OCI-LY7 (cell line): ENCODE measurements at regions not wholly inside any gene's neighbourhood (a gene's known extent, or its start where the extent isn't known, plus 50 kb on each side); places are given as distances from the start of the nearest gene placed in this dataset.

ENCODE experiments used
- BruUV-seq: library from RNA; stranded (reverse); fragments of 400-500 nt; replicated peaks from 2 replicates; lab custom pipeline; 2021; lab: Mats Ljungman, UMichigan
- CTCF ChIA-PET: fragments of 300-600 bp; sonication (Branson Sonifier 250); formaldehyde crosslinking; loops from one replicate; lab custom pipeline; 2022; ENCODE audit warnings: antibody characterized with exemption; ENCODE audit not compliant: unreplicated experiment; lab: Charles Lee
- POLR2A ChIA-PET: fragments of 300-600 bp; sonication (Branson Sonifier 250); formaldehyde crosslinking; loops from one replicate; lab custom pipeline; 2022; ENCODE audit warnings: antibody characterized with exemption; lab: Charles Lee
- DNase-seq: peaks from one replicate; pipeline ENCODE4 v3.0.0-alpha.2; 2015; ENCODE audit warnings: low spot score
- H2AFZ ChIP-seq: fragments of 200-600 bp; sonication (generic), shearing (Covaris generic); 2 replicates; pipeline ENCODE4 v1.6.1; 2014; ENCODE audit warnings: mild to moderate bottlenecking, antibody characterized with exemption, low read length, moderate library complexity
- H3K27ac ChIP-seq: fragments of 200-600 bp; sonication (generic); 2 replicates; pipeline ENCODE4 v1.5.1; 2014; ENCODE audit warnings: mixed run types, low read depth, mild to moderate bottlenecking, moderate library complexity, low read length, inconsistent platforms; ENCODE audit not compliant: poor library complexity, severe bottlenecking
- H3K36me3 ChIP-seq: fragments of 200-600 bp; sonication (generic); 2 replicates; pipeline ENCODE4 v1.6.1; 2014; ENCODE audit warnings: mild to moderate bottlenecking, antibody characterized with exemption, low read length, moderate library complexity, mixed read lengths; ENCODE audit not compliant: insufficient read depth
- H3K4me1 ChIP-seq: fragments of 200-600 bp; sonication (generic); 2 replicates; pipeline ENCODE4 v1.5.1; 2014; ENCODE audit warnings: mild to moderate bottlenecking, low read length; ENCODE audit not compliant: insufficient read depth, poor library complexity, severe bottlenecking
- H3K4me2 ChIP-seq: fragments of 200-600 bp; sonication (generic); 2 replicates; pipeline ENCODE4 v1.6.1; 2014; ENCODE audit warnings: mild to moderate bottlenecking, low read length
- H3K4me3 ChIP-seq: fragments of 200-600 bp; sonication (generic); 2 replicates; pipeline ENCODE4 v1.5.1; 2014; ENCODE audit warnings: mild to moderate bottlenecking, low read depth, low read length; ENCODE audit not compliant: poor library complexity, severe bottlenecking
- H3K79me2 ChIP-seq: fragments of 200-600 bp; sonication (generic); 2 replicates; pipeline ENCODE4 v1.6.1; 2016; ENCODE audit warnings: low read depth, mild to moderate bottlenecking, low read length, moderate library complexity, mixed read lengths; ENCODE audit not compliant: insufficient read depth
- H3K9me2 ChIP-seq: fragments of 200-600 bp; sonication (generic); 2 replicates; pipeline ENCODE4 v1.6.1; 2016; ENCODE audit warnings: mild to moderate bottlenecking, low read length, mixed read lengths; ENCODE audit not compliant: insufficient read depth
- H3K9me3 ChIP-seq: fragments of 200-600 bp; sonication (generic); 2 replicates; pipeline ENCODE4 v1.6.1; 2014; ENCODE audit warnings: mild to moderate bottlenecking, mixed run types, low read length, mixed read lengths
- H4K20me1 ChIP-seq: fragments of 200-600 bp; sonication (generic); 2 replicates; pipeline ENCODE4 v1.6.1; 2014; ENCODE audit warnings: mild to moderate bottlenecking, antibody characterized with exemption, low read length, moderate library complexity, mixed read lengths; ENCODE audit not compliant: insufficient read depth
- CTCF ChIP-seq: fragments of 200-600 bp; sonication (generic); conservative IDR thresholded peaks from 2 replicates; pipeline ENCODE4 v1.5.1; 2014; ENCODE audit warnings: mild to moderate bottlenecking, antibody characterized with exemption, low read length, moderate library complexity, mixed read lengths
- EZH2phosphoT487 ChIP-seq: fragments of 200-600 bp; sonication (generic); IDR thresholded peaks from 2 replicates; pipeline ENCODE4 v1.6.1; 2018; ENCODE audit warnings: low read depth, borderline replicate concordance, mild to moderate bottlenecking, mixed run types, antibody characterized with exemption, low read length, moderate library complexity, mixed read lengths
- intact Hi-C: fragments of 100-400 bp; cut with micrococcal nuclease; formaldehyde crosslinking; loops from one replicate; pipeline ENCODE4 v1.10.0; 2022; ENCODE audit not compliant: unreplicated experiment

GRCh38 chr3:177512945-177513814, 315.9 kb upstream of the TBL1XR1 start:
- CTCF ChIA-PET: no interaction called here
- BruUV-seq: no TSS peak
- intact Hi-C loops: no loop called here

GRCh38 chr3:177513815-177514610, 316.7 kb upstream of the TBL1XR1 start:
- Histone ChIP-seq H3K79me2 (no peaks in the 10 kb centered on the region), H3K9me2 (no peaks in the 10 kb centered on the region), H3K4me3 (no peak overlapping the region), H2AFZ (no peak overlapping the region), H3K27ac (no peak overlapping the region), H3K4me2 (no peak overlapping the region), H3K36me3 (no peaks in the 10 kb centered on the region), H3K4me1 (no peaks in the 10 kb centered on the region), H4K20me1 (no peaks in the 10 kb centered on the region), H3K9me3 (no peaks in the 10 kb centered on the region)
- ChIA-PET POLR2A (interaction anchor here (0.7 to 1.1 kb wide), 6 partner anchors 8 to 258 kb away, joined by 3 to 4 read pairs (median 3); no protein-coding TSS in a partner anchor), CTCF (no interaction called here)
- no peak for TF ChIP-seq CTCF
- no peak for TF ChIP-seq EZH2phosphoT487
- no TSS peak for BruUV-seq
- intact Hi-C loops: no loop called here
- no peak for DNase-seq

More at GRCh38 chr3:177512945-177513814, 315.9 kb upstream of the TBL1XR1 start:
- DNase-seq: no peak
- POLR2A ChIA-PET: interaction anchor here (0.9 to 1.1 kb wide), 3 partner anchors 9 to 87 kb away, joined by 3 to 4 read pairs (median 3); no protein-coding TSS in a partner anchor
- no peak overlapping the region for H3K4me2 ChIP-seq
- no peaks in the 10 kb centered on the region for H3K36me3 ChIP-seq
- no peaks in the 10 kb centered on the region for H3K9me3 ChIP-seq
- H3K79me2 ChIP-seq: no peaks in the 10 kb centered on the region
- no peaks in the 10 kb centered on the region for H3K4me1 ChIP-seq
- no peak overlapping the region for H2AFZ ChIP-seq
- TF ChIP-seq CTCF (no peak), EZH2phosphoT487 (no peak)
- no peaks in the 10 kb centered on the region for H4K20me1 ChIP-seq
- no peaks in the 10 kb centered on the region for H3K9me2 ChIP-seq
- H3K27ac ChIP-seq: no peak overlapping the region
- no peak overlapping the region for H3K4me3 ChIP-seq
